H9 (cell line): ENCODE measurements at regions not wholly inside any gene's neighbourhood (a gene's known extent, or its start where the extent isn't known, plus 50 kb on each side); places are given as distances from the start of the nearest gene placed in this dataset.

Experiments used
- DNase-seq: peaks from one replicate; pipeline ENCODE4 v3.0.0-alpha.2; 2017
- H2AFZ ChIP-seq: one replicate; pipeline ENCODE4 v1.6.1; 2013; ENCODE audit warnings: mild to moderate bottlenecking, low read length, control low read depth, moderate library complexity
- H2AK5ac ChIP-seq: 2 replicates; pipeline ENCODE4 v1.6.1; 2013; ENCODE audit warnings: low read length, control low read depth, mixed read lengths; ENCODE audit not compliant: insufficient read length
- H2BK120ac ChIP-seq: one replicate; pipeline ENCODE4 v1.6.1; 2013; ENCODE audit warnings: low read depth, mild to moderate bottlenecking, low read length, control low read depth, inconsistent platforms; ENCODE audit not compliant: poor library complexity, severe bottlenecking
- H2BK12ac ChIP-seq: 2 replicates; pipeline ENCODE4 v1.6.1; 2013; ENCODE audit warnings: low read length, control low read depth, mixed read lengths, low read depth; ENCODE audit not compliant: insufficient read length
- H2BK15ac ChIP-seq: 2 replicates; pipeline ENCODE4 v1.6.1; 2013; ENCODE audit warnings: low read depth, low read length, control low read depth
- H2BK20ac ChIP-seq: one replicate; pipeline ENCODE4 v1.6.1; 2013; ENCODE audit warnings: low read depth, mild to moderate bottlenecking, low read length, control low read depth, inconsistent platforms; ENCODE audit not compliant: poor library complexity, severe bottlenecking
- H2BK5ac ChIP-seq: 2 replicates; pipeline ENCODE4 v1.6.1; 2013; ENCODE audit warnings: low read length, control low read depth, mixed read lengths; ENCODE audit not compliant: insufficient read length
- H3K14ac ChIP-seq: 2 replicates; pipeline ENCODE4 v1.6.1; 2013; ENCODE audit warnings: low read length, control low read depth; ENCODE audit not compliant: insufficient read depth
- H3K18ac ChIP-seq: 2 replicates; pipeline ENCODE4 v1.6.1; 2013; ENCODE audit warnings: low read depth, mild to moderate bottlenecking, mixed read lengths, low read length, control low read depth; ENCODE audit not compliant: insufficient read length
- H3K23ac ChIP-seq: 2 replicates; pipeline ENCODE4 v1.6.1; 2013; ENCODE audit warnings: low read length, control low read depth, mixed read lengths, low read depth; ENCODE audit not compliant: insufficient read length
- H3K23me2 ChIP-seq: 2 replicates; pipeline ENCODE4 v1.6.1; 2013; ENCODE audit warnings: low read depth, mild to moderate bottlenecking, mixed read lengths, low read length, control low read depth; ENCODE audit not compliant: insufficient read length, poor library complexity, severe bottlenecking
- H3K27ac ChIP-seq: 2 replicates; pipeline ENCODE4 v1.5.1; 2013; ENCODE audit warnings: low read length, control low read depth, mixed read lengths, low read depth; ENCODE audit not compliant: insufficient read length
- H3K27me3 ChIP-seq: 2 replicates; pipeline ENCODE4 v1.6.1; 2013; ENCODE audit warnings: low read length, control low read depth, inconsistent platforms; ENCODE audit not compliant: insufficient read depth
- H3K4ac ChIP-seq: 2 replicates; pipeline ENCODE4 v1.6.1; 2013; ENCODE audit warnings: low read depth, mild to moderate bottlenecking, control low read depth, inconsistent platforms, low read length, moderate library complexity
- H3K4me1 ChIP-seq: 2 replicates; pipeline ENCODE4 v1.6.1; 2013; ENCODE audit warnings: low read length, control low read depth, inconsistent platforms; ENCODE audit not compliant: insufficient read depth
- H3K4me2 ChIP-seq: 2 replicates; pipeline ENCODE4 v1.6.1; 2013; ENCODE audit warnings: low read length, control low read depth, mixed read lengths; ENCODE audit not compliant: insufficient read length, insufficient read depth
- H3K56ac ChIP-seq: 2 replicates; pipeline ENCODE4 v1.6.1; 2013; ENCODE audit warnings: low read depth, mild to moderate bottlenecking, mixed read lengths, low read length, control low read depth; ENCODE audit not compliant: insufficient read length
- H3K79me1 ChIP-seq: 2 replicates; pipeline ENCODE4 v1.6.1; 2013; ENCODE audit warnings: low read depth, mild to moderate bottlenecking, moderate library complexity, low read length, control low read depth, inconsistent platforms; ENCODE audit not compliant: insufficient read depth, poor library complexity, severe bottlenecking
- H3K79me2 ChIP-seq: 2 replicates; pipeline ENCODE4 v1.6.1; 2013; ENCODE audit warnings: low read length, control low read depth, inconsistent platforms; ENCODE audit not compliant: insufficient read depth
- H3K9ac ChIP-seq: 2 replicates; pipeline ENCODE4 v1.6.1; 2013; ENCODE audit warnings: low read length, control low read depth, mixed read lengths; ENCODE audit not compliant: insufficient read length; ENCODE audit errors: extremely low read depth
- H3K9me3 ChIP-seq: one replicate; pipeline ENCODE4 v1.6.1; 2013; ENCODE audit warnings: low read depth, low read length, inconsistent platforms; ENCODE audit not compliant: control insufficient read depth
- H3T11ph ChIP-seq: one replicate; pipeline ENCODE4 v1.6.1; 2013; ENCODE audit warnings: mild to moderate bottlenecking, low read length, control low read depth, inconsistent platforms
- H4K20me1 ChIP-seq: one replicate; pipeline ENCODE4 v1.6.1; 2013; ENCODE audit not compliant: control insufficient read depth, insufficient read length, insufficient read depth
- H4K5ac ChIP-seq: 2 replicates; pipeline ENCODE4 v1.6.1; 2013; ENCODE audit warnings: low read depth, mild to moderate bottlenecking, mixed read lengths, low read length, control low read depth; ENCODE audit not compliant: insufficient read length
- H4K8ac ChIP-seq: replicated peaks from 2 replicates; pipeline ENCODE4 v1.6.1; 2013; ENCODE audit warnings: low read length, control low read depth, mixed read lengths, low read depth; ENCODE audit not compliant: insufficient read length
- H4K91ac ChIP-seq: 2 replicates; pipeline ENCODE4 v1.6.1; 2013; ENCODE audit warnings: low read depth, mild to moderate bottlenecking, moderate library complexity, mixed read lengths, low read length, control low read depth; ENCODE audit not compliant: insufficient read length
- H3K27ac Mint-ChIP-seq, 3 experiments: 2 replicates in 2 of 3; 3 replicates in 1 of 3; pipeline ENCODE4 v1.8.0; 2020 to 2021; ENCODE audit warnings: mixed read lengths in 3 of 3, mild to moderate bottlenecking in 1 of 3, moderate library complexity in 1 of 3
- H3K27me3 Mint-ChIP-seq: 2 replicates; pipeline ENCODE4 v1.8.0; 2021; ENCODE audit warnings: low read depth, mild to moderate bottlenecking, moderate library complexity, mixed read lengths
- H3K36me3 Mint-ChIP-seq, 3 experiments: 2 replicates in 2 of 3; 3 replicates in 1 of 3; pipeline ENCODE4 v1.8.0; 2020 to 2021; ENCODE audit warnings: low read depth in 3 of 3, mixed read lengths in 3 of 3; ENCODE audit not compliant: insufficient read depth in 1 of 3
- H3K4me1 Mint-ChIP-seq, 2 experiments: 2 replicates each; pipeline ENCODE4 v1.8.0; 2020; ENCODE audit warnings: mixed read lengths in 2 of 2
- H3K4me3 Mint-ChIP-seq, 2 experiments: 2 replicates in 1 of 2; 3 replicates in 1 of 2; pipeline ENCODE4 v1.8.0; 2020 to 2021; ENCODE audit warnings: mild to moderate bottlenecking in 2 of 2, mixed read lengths in 2 of 2, moderate library complexity in 1 of 2
- H3K9me3 Mint-ChIP-seq, 2 experiments: 2 replicates in 1 of 2; 3 replicates in 1 of 2; pipeline ENCODE4 v1.8.0; 2020; ENCODE audit warnings: mild to moderate bottlenecking in 2 of 2, mixed read lengths in 2 of 2, moderate library complexity in 1 of 2
- CTCF ChIP-seq: fragments of 200-600 bp; sonication (generic); conservative IDR thresholded peaks from 3 replicates; pipeline ENCODE4 v1.8.0; 2021; ENCODE audit warnings: antibody characterized with exemption, mild to moderate bottlenecking
- WGBS: extraction: QIAGEN DNeasy Blood & Tissue Kit; methylation state at CpG from one replicate; pipeline ENCODE4 v1.1.7; 2013; ENCODE audit warnings: missing lambda C conversion rate, low lambda C conversion rate, mixed read lengths; ENCODE audit not compliant: insufficient read length; ENCODE audit errors: extremely low coverage; 5-methylcytosine and 5-hydroxymethylcytosine counted together

GRCh38 chr14:97543221-97543620, 746.0 kb downstream of the VRK1 start:
- Histone ChIP-seq H3K4me2 (no peak overlapping the region), H3K9me3 (no peaks in the 10 kb centered on the region), H3K79me1 (no peaks in the 10 kb centered on the region), H3K23me2 (no peaks in the 10 kb centered on the region), H3K27ac (no peak overlapping the region), H4K91ac (no peak overlapping the region), H3K4ac (no peak overlapping the region), H3T11ph (no peak overlapping the region), H3K23ac (no peak overlapping the region), H4K20me1 (no peaks in the 10 kb centered on the region), H4K8ac (no peak overlapping the region), H2BK20ac (no peak overlapping the region), H3K56ac (no peak overlapping the region), H3K4me1 (no peaks in the 10 kb centered on the region), H2BK120ac (no peak overlapping the region), H2BK15ac (no peak overlapping the region), H4K5ac (no peak overlapping the region), H3K18ac (no peak overlapping the region), H2AFZ (no peak overlapping the region), H2AK5ac (no peak overlapping the region), H2BK12ac (no peak overlapping the region), H2BK5ac (no peak overlapping the region), H3K14ac (no peak overlapping the region), H3K79me2 (no peaks in the 10 kb centered on the region), H3K27me3 (no peaks in the 10 kb centered on the region), H3K9ac (no peak overlapping the region)
- no peaks in the 10 kb centered on the region; a peak in 1 of 7 replicates for H3K36me3 Mint-ChIP-seq
- H3K9me3 Mint-ChIP-seq: peaks cover 0 to 3% of the 10 kb centered on the region in 2 experiments; a peak in 1 of 5 replicates
- no peak for TF ChIP-seq CTCF
- WGBS: no CpG with 5 or more reads among the region's 5 CpGs
- no peaks in the 10 kb centered on the region; a peak in 1 of 4 replicates for H3K4me1 Mint-ChIP-seq
- DNase-seq: no peak
- H3K27ac Mint-ChIP-seq: no peak overlapping the region
- no peak overlapping the region for H3K4me3 Mint-ChIP-seq
- H3K27me3 Mint-ChIP-seq: no peaks in the 10 kb centered on the region
